NOMO-1 treated with dmso at 0.1 percent for 144 hours (cell line): ENCODE measurements at regions not wholly inside any gene's neighbourhood (a gene's known extent, or its start where the extent isn't known, plus 50 kb on each side); places are given as distances from the start of the nearest gene placed in this dataset.

Experiments used
- DNase-seq: peaks from one replicate; lab custom pipeline; 2025; ENCODE audit not compliant: unreplicated experiment; lab: John Stamatoyannopoulos, UW

- no peak for DNase-seq
These were observed 67.1 kb upstream of the DUSP22 start for GRCh38 chr6:225121-225721.

- DNase-seq: no peak
These were observed 66.4 kb upstream of the DUSP22 start for GRCh38 chr6:225907-226306.

GRCh38 chr6:226516-227073, 65.7 kb upstream of the DUSP22 start:
- no peak for DNase-seq

GRCh38 chr6:227074-227782, 65.1 kb upstream of the DUSP22 start:
- DNase-seq: no peak

GRCh38 chr6:227812-228338, 64.4 kb upstream of the DUSP22 start:
- DNase-seq: no peak

GRCh38 chr6:228881-229651, 63.2 kb upstream of the DUSP22 start:
- DNase-seq: no peak

GRCh38 chr6:231779-232178, 60.5 kb upstream of the DUSP22 start:
- DNase-seq: no peak

- DNase-seq: no peak
These were observed 59.2 kb upstream of the DUSP22 start for GRCh38 chr6:232982-233640.

GRCh38 chr6:234706-235372, 57.4 kb upstream of the DUSP22 start:
- DNase-seq: no peak

GRCh38 chr6:235763-236360, 56.4 kb upstream of the DUSP22 start:
- peak; percentile 14 for DNase-seq

- no peak for DNase-seq
These were observed 55.8 kb upstream of the DUSP22 start for GRCh38 chr6:236519-236918.

- no peak for DNase-seq
These were observed 52.1 kb upstream of the DUSP22 start for GRCh38 chr6:240151-240550.

- DNase-seq: no peak
These were observed 50.9 kb upstream of the DUSP22 start for GRCh38 chr6:241336-241865.
